ENCODE measurements at regions not wholly inside any gene's neighbourhood (a gene's known extent, or its start where the extent isn't known, plus 50 kb on each side); places are given as distances from the start of the nearest gene placed in this dataset.

- H3K4me3 ChIP-seq (ENCODE audit: low read depth, low read length), result no peak overlapping the region
- no peak for TF ChIP-seq CTCF (IDR thresholded peaks at IDR 0.05; ENCODE audit: control insufficient read depth, extremely low read depth, insufficient read depth)
- DNase-seq (ENCODE audit: low read depth), result no peak
These were observed 1307.2 kb downstream of the CDH8 start for GRCh38 chr16:60729051-60729450.

GRCh38 chr16:60727851-60728250 lies 1308.4 kb downstream of the CDH8 start:
- no peak overlapping the region for H3K4me3 ChIP-seq (ENCODE audit: low read depth, low read length)
- DNase-seq (ENCODE audit: low read depth), result no peak
- TF ChIP-seq CTCF (IDR thresholded peaks at IDR 0.05; ENCODE audit: control insufficient read depth, extremely low read depth, insufficient read depth), result no peak

GRCh38 chr16:60720060-60720459 lies 1316.2 kb downstream of the CDH8 start:
- no peak overlapping the region for H3K4me3 ChIP-seq (ENCODE audit: low read depth, low read length)
- no peak for TF ChIP-seq CTCF (IDR thresholded peaks at IDR 0.05; ENCODE audit: control insufficient read depth, extremely low read depth, insufficient read depth)
- DNase-seq (ENCODE audit: low read depth), result no peak

- no peak overlapping the region for H3K4me3 ChIP-seq (ENCODE audit: low read depth, low read length)
- TF ChIP-seq CTCF (IDR thresholded peaks at IDR 0.05; ENCODE audit: control insufficient read depth, extremely low read depth, insufficient read depth), result no peak
- DNase-seq (ENCODE audit: low read depth), result no peak
These were observed 1318.4 kb downstream of the CDH8 start for GRCh38 chr16:60717808-60718207.

GRCh38 chr16:60712144-60712543 lies 1324.1 kb downstream of the CDH8 start:
- no peak for TF ChIP-seq CTCF (IDR thresholded peaks at IDR 0.05; ENCODE audit: control insufficient read depth, extremely low read depth, insufficient read depth)

GRCh38 chr16:60704726-60705125 lies 1331.5 kb downstream of the CDH8 start:
- H3K4me3 ChIP-seq (ENCODE audit: low read depth, low read length), result no peak overlapping the region
- no peak for DNase-seq (ENCODE audit: low read depth)
- no peak for TF ChIP-seq CTCF (IDR thresholded peaks at IDR 0.05; ENCODE audit: control insufficient read depth, extremely low read depth, insufficient read depth)

More at GRCh38 chr16:60712144-60712543, 1324.1 kb downstream of the CDH8 start:
- H3K4me3 ChIP-seq (ENCODE audit: low read depth, low read length), result no peak overlapping the region
- DNase-seq (ENCODE audit: low read depth), result no peak

- H3K4me3 ChIP-seq (ENCODE audit: low read depth, low read length), result no peak overlapping the region
- DNase-seq (ENCODE audit: low read depth), result no peak
- no peak for TF ChIP-seq CTCF (IDR thresholded peaks at IDR 0.05; ENCODE audit: control insufficient read depth, extremely low read depth, insufficient read depth)
These were observed 1333.1 kb downstream of the CDH8 start for GRCh38 chr16:60703096-60703495.

All from LNCaP clone FGC (cell line).